Nephron (organoid): ENCODE measurements at regions not wholly inside any gene's neighbourhood (a gene's known extent, or its start where the extent isn't known, plus 50 kb on each side); places are given as distances from the start of the nearest gene placed in this dataset.
"Not testable (repeated sequence)": the region's sequence is repeated elsewhere in the genome, so short reads cannot be mapped to it uniquely, and the experiment has no call there.

Source experiments
- H3K27ac Mint-ChIP-seq, 3 experiments: 2 replicates each; pipeline ENCODE4 v1.8.0; 2020; ENCODE audit warnings: mixed read lengths in 3 of 3, mild to moderate bottlenecking in 2 of 3, moderate library complexity in 1 of 3
- H3K27me3 Mint-ChIP-seq: 2 replicates; pipeline ENCODE4 v1.8.0; 2021; ENCODE audit warnings: low read depth, mild to moderate bottlenecking, moderate library complexity, mixed read lengths
- H3K36me3 Mint-ChIP-seq: 2 replicates; pipeline ENCODE4 v1.8.0; 2020; ENCODE audit warnings: low read depth, mixed read lengths
- H3K4me1 Mint-ChIP-seq: 2 replicates; pipeline ENCODE4 v1.8.0; 2020; ENCODE audit warnings: mixed read lengths
- H3K4me3 Mint-ChIP-seq, 3 experiments: 2 replicates each; pipeline ENCODE4 v1.8.0; 2020; ENCODE audit warnings: mild to moderate bottlenecking in 3 of 3, mixed read lengths in 3 of 3, moderate library complexity in 2 of 3
- H3K9me3 Mint-ChIP-seq: 2 replicates; pipeline ENCODE4 v1.8.0; 2020; ENCODE audit warnings: mixed read lengths
- CTCF ChIP-seq, 3 experiments: fragments of 200-600 bp; sonication (generic); IDR thresholded peaks; one replicate each; pipeline ENCODE4 v1.5.0; 2021; ENCODE audit warnings: antibody characterized with exemption in 3 of 3; ENCODE audit not compliant: unreplicated experiment in 3 of 3

GRCh38 chr2:216752855-216753505 is 57.6 kb upstream of the IGFBP5 start:
- H3K9me3 Mint-ChIP-seq, result peaks cover 23% of the 10 kb centered on the region
- TF ChIP-seq CTCF (IDR thresholded peaks at IDR 0.05; ENCODE audit: unreplicated experiment in 3 of 3), result no peak

GRCh38 chr2:216750750-216751149 is 55.4 kb upstream of the IGFBP5 start:
- H3K27me3 Mint-ChIP-seq, H3K4me3 Mint-ChIP-seq, H3K27ac Mint-ChIP-seq, H3K36me3 Mint-ChIP-seq: not testable (repeated sequence)
- Mint-ChIP-seq H3K4me1 (peaks cover 29% of the 10 kb centered on the region), H3K9me3 (peaks cover 37% of the 10 kb centered on the region)

More at GRCh38 chr2:216752855-216753505, 57.6 kb upstream of the IGFBP5 start:
- Mint-ChIP-seq H3K4me1 (peaks cover 50% of the 10 kb centered on the region), H3K27ac (no peak overlapping the region), H3K36me3 (no peaks in the 10 kb centered on the region), H3K27me3 (no peaks in the 10 kb centered on the region), H3K4me3 (no peak overlapping the region)

GRCh38 chr2:216746268-216746667 is 50.9 kb upstream of the IGFBP5 start:
- H3K4me3 Mint-ChIP-seq, H3K27me3 Mint-ChIP-seq, H3K36me3 Mint-ChIP-seq, H3K27ac Mint-ChIP-seq: not testable (repeated sequence)
- Mint-ChIP-seq H3K4me1 (peaks cover 19% of the 10 kb centered on the region), H3K9me3 (peaks cover 40% of the 10 kb centered on the region)

GRCh38 chr2:216745453-216745852 is 50.1 kb upstream of the IGFBP5 start:
- Mint-ChIP-seq H3K27me3 (no peaks in the 10 kb centered on the region), H3K27ac (no peak overlapping the region), H3K36me3 (no peaks in the 10 kb centered on the region), H3K4me3 (no peak overlapping the region), H3K4me1 (peaks cover 20% of the 10 kb centered on the region), H3K9me3 (peaks cover 37% of the 10 kb centered on the region)
- TF ChIP-seq CTCF (IDR thresholded peaks at IDR 0.05; ENCODE audit: unreplicated experiment in 3 of 3), result no peak
